ENCODE measurements at regions not wholly inside any gene's neighbourhood (a gene's known extent, or its start where the extent isn't known, plus 50 kb on each side); places are given as distances from the start of the nearest gene placed in this dataset.

DNA sequence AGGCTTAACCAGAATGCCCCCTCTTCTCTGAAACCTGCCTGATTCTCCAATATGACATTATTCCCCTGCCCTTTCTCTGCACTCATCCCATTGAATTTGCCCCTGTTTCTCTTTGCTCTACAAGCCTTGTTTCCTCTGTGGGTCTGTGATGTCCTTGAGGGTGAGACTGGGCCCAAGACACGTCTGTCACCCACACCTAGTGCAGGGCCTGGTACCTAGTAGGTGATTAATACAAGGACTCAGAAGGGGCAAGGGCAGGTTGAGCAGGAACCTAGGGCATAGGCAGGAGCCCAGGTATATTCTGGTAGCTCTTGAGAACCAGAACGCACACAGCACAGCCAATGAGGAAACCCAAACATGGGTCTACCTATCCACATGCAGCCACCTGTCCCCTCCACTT, 81.9 kb upstream of the HMGXB4 start:
- Histone ChIP-seq H3K27me3 (ENCODE audit: insufficient read depth, low read length) (no peaks in the 10 kb centered on the region), H3K27ac (ENCODE audit: insufficient read length, low read depth, low read length) (no peak overlapping the region), H3T11ph (ENCODE audit: low read length) (no peak overlapping the region), H3K4me2 (ENCODE audit: insufficient read depth, insufficient read length, low read length) (no peak overlapping the region), H3K23ac (ENCODE audit: insufficient read length, low read depth, low read length) (no peak overlapping the region), H2AFZ (ENCODE audit: low read length) (no peak overlapping the region), H3K18ac (ENCODE audit: insufficient read length, low read depth, low read length) (no peak overlapping the region), H2AK5ac (ENCODE audit: insufficient read length, low read length) (no peak overlapping the region), H3K9ac (ENCODE audit: extremely low read depth, insufficient read length, low read length) (no peak overlapping the region), H2BK15ac (ENCODE audit: low read depth, low read length) (no peak overlapping the region), H3K4me1 (ENCODE audit: insufficient read depth, low read length) (no peaks in the 10 kb centered on the region; the same call in 1 of the 2 replicates), H3K79me2 (ENCODE audit: insufficient read depth, low read length) (no peaks in the 10 kb centered on the region), H4K5ac (ENCODE audit: insufficient read length, low read depth, low read length) (no peak overlapping the region), H3K9me3 (ENCODE audit: control insufficient read depth, low read depth, low read length) (no peaks in the 10 kb centered on the region), H3K4ac (ENCODE audit: low read depth, low read length) (no peak overlapping the region), H3K14ac (ENCODE audit: insufficient read depth, low read length) (no peak overlapping the region), H4K20me1 (ENCODE audit: control insufficient read depth, insufficient read depth, insufficient read length) (no peaks in the 10 kb centered on the region), H2BK120ac (ENCODE audit: low read depth, low read length, poor library complexity, severe bottlenecking) (no peak overlapping the region), H3K79me1 (ENCODE audit: insufficient read depth, low read depth, low read length, poor library complexity, severe bottlenecking) (no peaks in the 10 kb centered on the region), H2BK12ac (ENCODE audit: insufficient read length, low read depth, low read length) (no peak overlapping the region), H4K8ac (replicated peaks; ENCODE audit: insufficient read length, low read depth, low read length) (no peak overlapping the region), H3K56ac (ENCODE audit: insufficient read length, low read depth, low read length) (no peak overlapping the region), H4K91ac (ENCODE audit: insufficient read length, low read depth, low read length) (no peak overlapping the region), H3K23me2 (ENCODE audit: insufficient read length, low read depth, low read length, poor library complexity, severe bottlenecking) (no peaks in the 10 kb centered on the region), H2BK20ac (ENCODE audit: low read depth, low read length, poor library complexity, severe bottlenecking) (no peak overlapping the region), H2BK5ac (ENCODE audit: insufficient read length, low read length) (no peak overlapping the region)
- no CpG with 5 or more reads among the region's 2 CpGs for WGBS (ENCODE audit: extremely low coverage, insufficient read length, low lambda C conversion rate)
- no peaks in the 10 kb centered on the region for H3K36me3 Mint-ChIP-seq (ENCODE audit: insufficient read depth in 1 of 3, low read depth in 3 of 3)
- no peak overlapping the region for H3K4me3 Mint-ChIP-seq
- TF ChIP-seq, protein P1, sequence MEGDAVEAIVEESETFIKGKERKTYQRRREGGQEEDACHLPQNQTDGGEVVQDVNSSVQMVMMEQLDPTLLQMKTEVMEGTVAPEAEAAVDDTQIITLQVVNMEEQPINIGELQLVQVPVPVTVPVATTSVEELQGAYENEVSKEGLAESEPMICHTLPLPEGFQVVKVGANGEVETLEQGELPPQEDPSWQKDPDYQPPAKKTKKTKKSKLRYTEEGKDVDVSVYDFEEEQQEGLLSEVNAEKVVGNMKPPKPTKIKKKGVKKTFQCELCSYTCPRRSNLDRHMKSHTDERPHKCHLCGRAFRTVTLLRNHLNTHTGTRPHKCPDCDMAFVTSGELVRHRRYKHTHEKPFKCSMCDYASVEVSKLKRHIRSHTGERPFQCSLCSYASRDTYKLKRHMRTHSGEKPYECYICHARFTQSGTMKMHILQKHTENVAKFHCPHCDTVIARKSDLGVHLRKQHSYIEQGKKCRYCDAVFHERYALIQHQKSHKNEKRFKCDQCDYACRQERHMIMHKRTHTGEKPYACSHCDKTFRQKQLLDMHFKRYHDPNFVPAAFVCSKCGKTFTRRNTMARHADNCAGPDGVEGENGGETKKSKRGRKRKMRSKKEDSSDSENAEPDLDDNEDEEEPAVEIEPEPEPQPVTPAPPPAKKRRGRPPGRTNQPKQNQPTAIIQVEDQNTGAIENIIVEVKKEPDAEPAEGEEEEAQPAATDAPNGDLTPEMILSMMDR (conservative IDR thresholded peaks at IDR 0.05) = no peak
- DNase-seq = no peak
- H3K4me1 Mint-ChIP-seq = peaks cover 12 to 19% of the 10 kb centered on the region in 2 experiments
- H3K9me3 Mint-ChIP-seq = 0 out of 5 replicates have a peak, but pooled peaks cover 0 to 3% of the 10 kb centered on the region in 2 experiments
- peaks cover 53% of the 10 kb centered on the region for H3K27me3 Mint-ChIP-seq (ENCODE audit: low read depth)
- no peak overlapping the region for H3K27ac Mint-ChIP-seq
